ENCODE measurements at regions not wholly inside any gene's neighbourhood (a gene's known extent, or its start where the extent isn't known, plus 50 kb on each side); places are given as distances from the start of the nearest gene placed in this dataset.

DNA sequence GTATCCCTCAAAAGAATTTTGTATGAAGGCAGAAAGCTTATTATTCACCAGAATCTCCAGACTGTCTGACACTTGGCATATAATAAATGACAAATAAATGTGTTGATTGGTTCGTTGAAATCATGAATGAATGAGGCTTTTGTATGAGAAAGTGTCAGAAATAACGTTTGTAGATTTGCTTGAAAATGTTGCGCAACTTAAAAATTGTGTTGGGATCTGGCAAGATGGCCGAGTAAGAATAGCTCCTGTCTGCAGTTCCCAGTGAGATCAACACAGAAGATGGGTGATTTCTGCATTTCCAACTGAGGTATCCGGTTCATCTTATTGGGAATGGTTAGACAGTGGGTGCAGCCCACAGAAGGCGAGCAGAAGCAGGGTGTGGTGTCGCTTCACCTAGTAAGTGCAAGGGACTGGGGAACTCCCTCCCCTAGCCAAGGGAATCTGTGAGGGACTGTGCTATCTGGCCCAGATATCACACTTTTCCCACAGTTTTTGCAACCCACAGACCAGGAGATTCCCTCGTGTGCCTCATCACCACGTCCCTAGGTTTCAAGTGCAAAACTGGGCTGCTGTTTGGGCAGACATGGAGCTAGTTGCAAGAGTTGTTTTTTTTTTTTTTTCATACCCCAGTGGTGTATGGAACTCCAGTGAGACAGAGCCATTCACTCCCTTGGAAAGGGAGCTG lies 759.0 kb downstream of the LTN1 start:
- ATAC-seq (peak in 3 of 8 donors; percentile 13 to 42 (median 18)), DNase-seq (no peak)
- Histone ChIP-seq H3K27me3 (no peaks in the 10 kb centered on the region), H3K4me1 (peaks cover 0 to 42% (median 3%) of the 10 kb centered on the region in 9 donors), H3K9me3 (no peaks in the 10 kb centered on the region), H3K36me3 (no peaks in the 10 kb centered on the region), H3K4me3 (no peak overlapping the region), H3K27ac (no peak overlapping the region)
- 82 to 83% methylated on average over 9 of the region's 9 CpGs for WGBS, 2 donors
- intact Hi-C loops (cut with DNase I) = loop anchor here in 1 of 10 donors (10.0 kb wide), 1 partner anchor 139 kb away; no protein-coding TSS in a partner anchor
- TF ChIP-seq, protein P1, sequence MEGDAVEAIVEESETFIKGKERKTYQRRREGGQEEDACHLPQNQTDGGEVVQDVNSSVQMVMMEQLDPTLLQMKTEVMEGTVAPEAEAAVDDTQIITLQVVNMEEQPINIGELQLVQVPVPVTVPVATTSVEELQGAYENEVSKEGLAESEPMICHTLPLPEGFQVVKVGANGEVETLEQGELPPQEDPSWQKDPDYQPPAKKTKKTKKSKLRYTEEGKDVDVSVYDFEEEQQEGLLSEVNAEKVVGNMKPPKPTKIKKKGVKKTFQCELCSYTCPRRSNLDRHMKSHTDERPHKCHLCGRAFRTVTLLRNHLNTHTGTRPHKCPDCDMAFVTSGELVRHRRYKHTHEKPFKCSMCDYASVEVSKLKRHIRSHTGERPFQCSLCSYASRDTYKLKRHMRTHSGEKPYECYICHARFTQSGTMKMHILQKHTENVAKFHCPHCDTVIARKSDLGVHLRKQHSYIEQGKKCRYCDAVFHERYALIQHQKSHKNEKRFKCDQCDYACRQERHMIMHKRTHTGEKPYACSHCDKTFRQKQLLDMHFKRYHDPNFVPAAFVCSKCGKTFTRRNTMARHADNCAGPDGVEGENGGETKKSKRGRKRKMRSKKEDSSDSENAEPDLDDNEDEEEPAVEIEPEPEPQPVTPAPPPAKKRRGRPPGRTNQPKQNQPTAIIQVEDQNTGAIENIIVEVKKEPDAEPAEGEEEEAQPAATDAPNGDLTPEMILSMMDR (IDR thresholded peaks at IDR 0.05) = no peak

DNA sequence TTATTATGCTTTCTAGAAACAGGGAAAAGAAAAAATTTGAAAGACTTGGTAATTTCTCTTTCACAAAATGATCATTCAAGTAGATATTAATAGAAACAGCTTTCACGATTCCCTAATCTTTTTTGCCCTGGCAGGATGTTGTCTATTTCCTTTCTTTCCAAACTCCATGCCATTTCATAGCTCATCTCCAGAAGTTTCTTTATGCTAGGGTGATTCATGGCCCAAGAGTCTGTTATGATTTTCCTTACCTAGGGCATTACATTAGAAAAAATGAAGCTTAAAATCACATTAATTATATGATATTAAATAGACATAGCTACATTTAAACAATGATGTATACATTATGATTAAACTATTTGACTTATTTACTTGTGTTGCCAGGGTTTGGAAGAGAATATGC lies 762.1 kb downstream of the LTN1 start:
- DNase-seq (no peak), ATAC-seq (no peak)
- Histone ChIP-seq H3K9me3 (no peaks in the 10 kb centered on the region), H3K4me3 (no peak overlapping the region), H3K27ac (no peak overlapping the region), H3K4me1 (peaks cover 0 to 44% (median 0%) of the 10 kb centered on the region in 9 donors), H3K36me3 (no peaks in the 10 kb centered on the region), H3K27me3 (no peaks in the 10 kb centered on the region)
- intact Hi-C loops (cut with DNase I) = loop anchor here in 1 of 10 donors (10.0 kb wide), 1 partner anchor 136 kb away; no protein-coding TSS in a partner anchor
- WGBS, 2 donors = 3 to 21% methylated on average over 1 of the region's 1 CpG
- TF ChIP-seq, protein P1 (IDR thresholded peaks at IDR 0.05) = no peak

DNA sequence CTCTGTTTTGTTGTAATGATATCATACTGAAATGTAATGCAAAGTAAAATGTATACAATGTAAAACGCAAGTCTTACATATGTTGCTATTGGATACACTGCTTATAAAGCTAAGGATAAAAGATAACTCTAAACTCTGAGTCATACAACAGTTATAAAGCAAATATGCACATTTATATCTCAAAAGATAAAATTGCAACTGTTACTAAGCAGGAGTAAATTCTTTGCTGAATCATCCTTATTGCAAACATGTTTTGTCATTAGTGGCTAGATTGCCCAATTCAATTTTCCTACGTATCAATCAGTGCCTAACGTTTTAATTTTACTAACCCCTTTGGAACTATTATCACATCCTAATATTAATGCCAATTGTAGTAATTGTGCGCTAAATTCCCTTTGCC lies 762.9 kb downstream of the LTN1 start:
- H3K9me3 ChIP-seq = no peaks in the 10 kb centered on the region
- H3K4me3 ChIP-seq = no peak overlapping the region
- H3K36me3 ChIP-seq = no peaks in the 10 kb centered on the region
- no peak overlapping the region for H3K27ac ChIP-seq
- ATAC-seq (no peak), DNase-seq (no peak)
- intact Hi-C loops (cut with DNase I) = loop anchor here in 1 of 10 donors (10.0 kb wide), 1 partner anchor 135 kb away; no protein-coding TSS in a partner anchor
- H3K27me3 ChIP-seq = no peaks in the 10 kb centered on the region
- WGBS, 2 donors = 79 to 80% methylated on average over 4 of the region's 4 CpGs
- H3K4me1 ChIP-seq = peaks cover 0 to 37% (median 0%) of the 10 kb centered on the region in 9 donors
- TF ChIP-seq, protein P1 (IDR thresholded peaks at IDR 0.05) = no peak

DNA sequence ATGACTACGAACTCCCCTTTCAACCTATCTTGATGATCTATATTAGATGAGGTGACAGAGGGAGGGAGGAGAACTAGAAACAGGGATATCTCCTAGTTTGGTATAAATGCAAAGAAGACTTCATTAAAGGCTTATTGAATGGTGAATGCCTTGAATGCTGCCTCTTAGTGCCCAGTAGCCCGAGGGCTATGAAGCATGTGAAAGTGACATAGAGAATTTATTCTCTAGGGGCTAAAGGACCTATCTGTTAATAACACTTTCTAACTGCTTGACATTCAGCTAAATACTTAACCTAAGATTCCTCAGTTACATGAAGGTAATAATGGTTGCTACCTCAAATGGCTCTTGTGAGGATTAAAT lies 764.1 kb downstream of the LTN1 start:
- ATAC-seq (no peak), DNase-seq (no peak)
- TF ChIP-seq, protein P1 (IDR thresholded peaks at IDR 0.05) = no peak
- H3K9me3 ChIP-seq = no peaks in the 10 kb centered on the region
- no peak overlapping the region for H3K27ac ChIP-seq
- no peak overlapping the region for H3K4me3 ChIP-seq
- 84 to 90% methylated on average over 2 of the region's 2 CpGs for WGBS, 2 donors
- no peaks in the 10 kb centered on the region for H3K27me3 ChIP-seq
- peaks cover 0 to 34% (median 0%) of the 10 kb centered on the region in 9 donors for H3K4me1 ChIP-seq
- intact Hi-C loops (cut with DNase I) = no loop called here
- no peaks in the 10 kb centered on the region for H3K36me3 ChIP-seq

Measured in heart right ventricle (tissue), 16 donors.